ENCODE measurements at regions not wholly inside any gene's neighbourhood (a gene's known extent, or its start where the extent isn't known, plus 50 kb on each side); places are given as distances from the start of the nearest gene placed in this dataset.

- DNase-seq = no peak
- intact Hi-C loops (cut with DNase I) = no loop called here
Measured at GRCh38 chr2:41431756-41432155, 616.1 kb upstream of the PKDCC start.

- DNase-seq = no peak
- intact Hi-C loops (cut with DNase I) = no loop called here
Measured at GRCh38 chr2:41432459-41432858, 615.4 kb upstream of the PKDCC start.

GRCh38 chr2:41434991-41435390 is 612.8 kb upstream of the PKDCC start:
- intact Hi-C loops (cut with DNase I) = no loop called here
- no peak for DNase-seq

- intact Hi-C loops (cut with DNase I) = no loop called here
- DNase-seq = no peak
Measured at GRCh38 chr2:41441958-41442357, 605.9 kb upstream of the PKDCC start.

GRCh38 chr2:41445865-41446264 is 602.0 kb upstream of the PKDCC start:
- intact Hi-C loops (cut with DNase I) = no loop called here
- DNase-seq = no peak

GRCh38 chr2:41446266-41446665 is 601.6 kb upstream of the PKDCC start:
- DNase-seq = no peak
- intact Hi-C loops (cut with DNase I) = no loop called here

- DNase-seq = no peak
- intact Hi-C loops (cut with DNase I) = no loop called here
Measured at GRCh38 chr2:41448221-41448620, 599.6 kb upstream of the PKDCC start.

GRCh38 chr2:41457026-41457425 is 590.8 kb upstream of the PKDCC start:
- DNase-seq = no peak
- intact Hi-C loops (cut with DNase I) = no loop called here

- intact Hi-C loops (cut with DNase I) = no loop called here
- DNase-seq = no peak
Measured at GRCh38 chr2:41460661-41461060, 587.2 kb upstream of the PKDCC start.

- no peak for DNase-seq
- intact Hi-C loops (cut with DNase I) = no loop called here
Measured at GRCh38 chr2:41464395-41464794, 583.4 kb upstream of the PKDCC start.

GRCh38 chr2:41475959-41476358 is 571.9 kb upstream of the PKDCC start:
- no peak for DNase-seq
- intact Hi-C loops (cut with DNase I) = no loop called here

- intact Hi-C loops (cut with DNase I) = no loop called here
- no peak for DNase-seq
Measured at GRCh38 chr2:41482659-41483058, 565.2 kb upstream of the PKDCC start.

GRCh38 chr2:41483226-41483625 is 564.6 kb upstream of the PKDCC start:
- DNase-seq = no peak

GRCh38 chr2:41483982-41484857 is 563.6 kb upstream of the PKDCC start:
- intact Hi-C loops (cut with DNase I) = no loop called here

More at GRCh38 chr2:41483226-41483625, 564.6 kb upstream of the PKDCC start:
- intact Hi-C loops (cut with DNase I) = no loop called here

GRCh38 chr2:41484858-41485234 is 563.0 kb upstream of the PKDCC start:
- intact Hi-C loops (cut with DNase I) = no loop called here
- DNase-seq = no peak

More at GRCh38 chr2:41483982-41484857, 563.6 kb upstream of the PKDCC start:
- no peak for DNase-seq

GRCh38 chr2:41486948-41487347 is 560.9 kb upstream of the PKDCC start:
- DNase-seq = no peak
- intact Hi-C loops (cut with DNase I) = no loop called here

- intact Hi-C loops (cut with DNase I) = no loop called here
- DNase-seq = no peak
Measured at GRCh38 chr2:41488888-41489287, 558.9 kb upstream of the PKDCC start.

GRCh38 chr2:41489638-41490037 is 558.2 kb upstream of the PKDCC start:
- intact Hi-C loops (cut with DNase I) = no loop called here
- DNase-seq = no peak

- DNase-seq = no peak
- intact Hi-C loops (cut with DNase I) = no loop called here
Measured at GRCh38 chr2:41495050-41495449, 552.8 kb upstream of the PKDCC start.

GRCh38 chr2:41496908-41497307 is 550.9 kb upstream of the PKDCC start:
- intact Hi-C loops (cut with DNase I) = no loop called here
- no peak for DNase-seq

- DNase-seq = no peak
- intact Hi-C loops (cut with DNase I) = no loop called here
Measured at GRCh38 chr2:41498781-41499180, 549.0 kb upstream of the PKDCC start.

GRCh38 chr2:41500895-41501294 is 546.9 kb upstream of the PKDCC start:
- intact Hi-C loops (cut with DNase I) = no loop called here
- no peak for DNase-seq

GRCh38 chr2:41502752-41503151 is 545.1 kb upstream of the PKDCC start:
- intact Hi-C loops (cut with DNase I) = no loop called here
- DNase-seq = no peak
